ENCODE measurements at regions not wholly inside any gene's neighbourhood (a gene's known extent, or its start where the extent isn't known, plus 50 kb on each side); places are given as distances from the start of the nearest gene placed in this dataset.
"Not testable (repeated sequence)": the region's sequence is repeated elsewhere in the genome, so short reads cannot be mapped to it uniquely, and the experiment has no call there.

- intact Hi-C loops (cut with micrococcal nuclease): not testable (repeated sequence)
These were observed 90.1 kb upstream of the GRIN2A start for GRCh38 chr16:10272250-10272854.

DNA sequence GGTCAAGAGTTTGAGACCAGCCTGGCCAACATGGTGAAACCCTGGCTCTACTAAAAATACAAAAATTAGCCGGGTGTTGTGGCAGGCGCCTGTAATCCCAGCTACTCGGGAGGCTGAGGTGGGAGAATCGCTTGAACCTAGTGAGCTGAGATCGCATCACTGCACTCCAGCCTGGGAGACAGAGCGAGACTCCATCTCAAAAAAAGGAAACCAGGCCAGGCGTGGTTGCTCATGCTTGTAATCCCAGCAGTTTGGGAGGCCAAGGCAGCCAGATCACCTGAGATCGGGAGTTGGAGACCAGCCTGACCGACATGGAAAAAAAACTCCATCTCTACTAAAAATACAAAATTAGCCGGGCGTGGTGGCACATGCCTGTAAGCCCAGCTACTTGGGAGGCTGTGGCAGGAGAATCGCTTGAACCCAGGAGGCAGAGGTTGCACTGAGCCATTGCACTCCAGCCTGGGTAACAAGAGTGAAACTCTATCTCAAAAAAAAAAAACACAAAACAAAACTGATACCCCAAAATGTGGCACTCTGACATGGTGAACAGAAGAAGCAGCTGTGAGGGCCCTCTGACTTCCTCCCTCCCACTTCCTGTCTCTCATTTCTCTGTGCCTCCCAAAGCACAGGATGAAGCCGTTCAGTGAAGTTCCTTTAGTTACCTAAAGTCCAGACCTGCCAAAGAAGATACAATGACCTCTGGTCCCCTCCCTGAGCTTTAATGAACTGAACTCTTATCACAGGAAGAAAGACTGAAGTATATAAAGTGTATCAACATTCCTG lies 93.2 kb upstream of the GRIN2A start:
- intact Hi-C loops (cut with micrococcal nuclease): not testable (repeated sequence)

DNA sequence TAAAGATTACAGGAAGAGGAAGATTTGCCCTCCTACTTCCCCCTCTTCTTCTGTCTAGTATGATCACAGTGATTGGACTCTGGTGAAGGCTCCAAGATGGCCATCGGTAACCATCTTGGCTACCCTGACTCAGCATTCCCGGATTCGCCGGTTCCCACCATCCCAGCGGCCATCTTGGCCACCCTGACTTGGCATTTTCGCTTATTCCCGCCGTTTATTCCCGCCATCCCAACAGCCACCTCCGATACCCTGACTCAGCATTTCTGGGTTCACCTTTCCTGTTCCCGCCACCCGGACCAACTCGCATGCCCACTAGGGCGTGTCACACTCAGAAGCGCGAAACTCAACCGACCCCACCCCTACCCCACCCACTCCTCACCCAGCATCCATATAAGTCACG lies 95.4 kb upstream of the GRIN2A start:
- intact Hi-C loops (cut with micrococcal nuclease): no loop called here

DNA sequence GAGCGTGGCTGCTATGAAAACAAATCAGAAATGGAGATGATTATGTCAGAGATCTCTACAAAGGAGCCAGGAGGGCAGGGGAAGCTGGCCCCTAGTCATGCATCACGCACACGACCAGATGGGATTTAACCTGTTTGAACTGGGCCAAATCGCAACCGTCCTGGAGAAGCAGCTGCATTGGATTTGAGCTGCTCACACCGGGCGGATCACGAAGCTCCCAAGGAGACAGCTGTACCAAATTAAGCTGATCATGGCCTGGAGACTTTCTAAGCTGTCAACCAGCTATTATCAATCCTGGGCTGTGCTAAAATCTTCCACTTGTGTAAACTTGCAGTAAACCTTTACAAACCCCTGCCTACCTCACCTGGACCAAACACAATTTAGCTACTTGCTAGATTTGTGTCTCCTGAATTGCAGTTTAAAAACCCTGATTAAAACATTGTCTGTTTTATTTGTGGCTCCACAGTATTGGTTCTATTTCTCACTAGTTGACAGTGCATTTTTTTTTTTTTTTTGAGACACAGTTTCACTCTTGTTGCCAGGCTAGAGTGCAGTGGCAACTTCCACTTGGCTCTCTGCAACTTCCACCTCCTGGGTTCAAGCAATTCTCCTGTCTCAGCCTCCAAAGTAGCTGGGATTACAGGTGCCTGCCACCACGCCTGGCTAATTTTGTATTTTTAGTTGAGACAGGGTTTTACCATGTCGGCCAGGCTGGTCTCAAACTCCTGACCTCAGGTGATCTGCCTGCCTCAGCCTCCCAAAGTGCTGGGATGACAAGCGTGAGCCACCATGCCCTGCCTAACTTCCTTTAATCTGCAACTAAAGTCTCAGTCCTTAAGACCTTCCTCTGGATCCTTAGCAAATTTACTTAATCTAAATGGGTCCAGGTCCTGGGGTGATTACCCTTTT lies 98.3 kb upstream of the GRIN2A start:
- intact Hi-C loops (cut with micrococcal nuclease): no loop called here

DNA sequence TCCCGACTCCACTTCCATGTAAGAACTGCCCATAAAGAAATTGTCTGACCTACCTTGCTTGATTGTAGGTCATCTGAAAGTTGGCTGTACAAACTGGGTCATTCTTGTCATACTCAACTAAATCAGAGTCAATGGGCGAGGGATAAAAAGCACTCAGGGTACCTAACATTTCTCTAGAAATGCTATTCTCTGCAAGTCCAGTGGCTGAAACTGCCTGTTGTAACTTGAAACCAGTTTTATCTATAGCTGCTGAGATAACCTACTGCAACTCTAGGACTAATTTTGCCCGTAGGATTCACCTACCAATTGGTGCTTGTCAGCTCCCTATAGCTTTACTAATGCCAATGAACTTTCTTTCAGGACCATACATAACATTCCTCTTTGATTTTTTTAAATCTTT lies 100.1 kb upstream of the GRIN2A start:
- intact Hi-C loops (cut with micrococcal nuclease): no loop called here

GRCh38 chr16:10283246-10283645 lies 101.0 kb upstream of the GRIN2A start:
- intact Hi-C loops (cut with micrococcal nuclease): not testable (repeated sequence)

- intact Hi-C loops (cut with micrococcal nuclease): not testable (repeated sequence)
These were observed 95.3 kb upstream of the ATF7IP2 start for GRCh38 chr16:10290467-10291105.

DNA sequence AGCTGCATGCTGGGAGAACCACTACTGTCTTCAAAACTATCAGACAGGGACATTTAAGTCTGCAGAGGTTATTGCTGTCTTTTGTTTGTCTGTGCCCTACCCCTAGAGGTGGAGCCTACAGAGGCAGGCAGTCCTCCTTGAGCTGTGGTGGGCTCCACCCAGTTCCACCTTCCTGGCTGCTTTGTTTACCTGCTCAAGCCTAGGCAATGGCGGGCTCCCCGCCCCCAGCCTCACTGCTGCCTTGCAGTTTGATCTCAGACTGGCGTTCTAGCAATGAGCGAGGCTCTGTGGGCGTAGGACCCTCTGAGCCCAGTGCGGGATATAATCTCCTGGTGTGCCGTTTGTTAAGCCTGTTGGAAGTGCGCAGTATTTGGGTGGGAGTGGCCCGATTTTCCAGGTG lies 93.7 kb upstream of the ATF7IP2 start:
- intact Hi-C loops (cut with micrococcal nuclease): not testable (repeated sequence)

DNA sequence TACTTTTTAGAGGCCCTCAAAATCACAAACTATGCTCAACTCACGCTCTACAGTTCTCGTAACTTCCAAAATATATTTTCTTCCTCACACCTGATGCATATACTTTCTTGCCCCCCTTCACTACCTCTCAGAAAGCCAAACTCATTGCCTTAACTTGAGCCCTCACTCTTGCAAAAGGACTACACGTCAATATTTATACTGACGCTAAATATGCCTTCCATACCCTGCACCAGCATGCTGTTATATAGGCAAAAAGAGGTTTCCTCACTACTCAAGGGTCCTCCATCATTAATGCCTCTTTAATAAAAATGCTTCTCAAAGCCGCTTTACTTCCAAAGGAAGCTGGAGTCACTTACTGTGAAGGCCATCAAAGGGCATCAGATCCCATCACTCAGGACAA lies 92.9 kb upstream of the ATF7IP2 start:
- intact Hi-C loops (cut with micrococcal nuclease): not testable (repeated sequence)

DNA sequence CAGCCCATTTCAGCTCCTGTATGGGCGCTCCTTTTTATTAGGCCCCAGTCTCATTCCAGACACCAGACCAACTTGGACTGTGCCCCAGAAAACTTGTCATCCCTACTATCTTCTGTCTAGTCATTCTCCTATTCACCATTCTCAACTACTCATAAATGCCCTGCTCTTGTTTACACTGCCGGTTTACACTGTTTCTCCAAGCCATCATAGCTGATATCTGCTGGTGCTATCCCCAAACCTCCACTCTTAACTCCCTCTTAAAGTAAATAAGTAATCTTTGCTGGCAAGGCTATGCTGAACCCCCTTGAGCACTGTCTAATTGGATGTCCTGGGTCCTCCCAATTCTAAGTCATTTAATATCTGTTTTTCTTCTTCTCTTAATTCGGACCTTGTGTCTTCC lies 91.7 kb upstream of the ATF7IP2 start:
- intact Hi-C loops (cut with micrococcal nuclease): not testable (repeated sequence)

GRCh38 chr16:10296956-10297340 lies 88.9 kb upstream of the ATF7IP2 start:
- intact Hi-C loops (cut with micrococcal nuclease): no loop called here

- intact Hi-C loops (cut with micrococcal nuclease): no loop called here
These were observed 88.4 kb upstream of the ATF7IP2 start for GRCh38 chr16:10297341-10298006.

GRCh38 chr16:10300905-10301304 lies 85.0 kb upstream of the ATF7IP2 start:
- intact Hi-C loops (cut with micrococcal nuclease): no loop called here

- intact Hi-C loops (cut with micrococcal nuclease): not testable (repeated sequence)
These were observed 84.3 kb upstream of the ATF7IP2 start for GRCh38 chr16:10301547-10301946.

DNA sequence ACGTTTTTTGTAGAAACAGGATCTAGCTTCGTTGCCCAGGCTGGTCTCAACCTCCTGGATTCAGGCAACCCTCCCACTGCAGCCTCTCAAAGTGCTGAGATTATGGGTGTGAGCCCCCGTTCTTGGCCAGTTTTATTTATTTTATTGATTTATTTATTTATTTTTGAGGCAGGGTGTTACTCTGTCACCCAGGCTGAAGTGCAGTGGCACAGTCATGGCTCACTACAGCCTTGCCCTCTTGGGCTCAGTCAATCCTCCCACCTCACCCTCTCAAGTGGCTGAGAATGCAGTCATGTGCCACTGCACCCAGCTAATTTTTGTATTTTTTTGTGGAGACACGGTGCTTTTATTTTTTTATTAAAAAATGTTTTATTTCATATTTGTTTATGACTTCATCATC lies 79.9 kb upstream of the ATF7IP2 start:
- intact Hi-C loops (cut with micrococcal nuclease): no loop called here

GRCh38 chr16:10308305-10309193 lies 77.3 kb upstream of the ATF7IP2 start:
- intact Hi-C loops (cut with micrococcal nuclease): no loop called here

GRCh38 chr16:10309271-10309932 lies 76.5 kb upstream of the ATF7IP2 start:
- intact Hi-C loops (cut with micrococcal nuclease): no loop called here

GRCh38 chr16:10312008-10312407 lies 73.9 kb upstream of the ATF7IP2 start:
- intact Hi-C loops (cut with micrococcal nuclease): no loop called here

All from T-helper 1 cell treated with Interleukin-12 subunit alpha and Interleukin-12 subunit beta and Interleukin-4 antibody, amounts not matched to agents 30 ng/mL and 1 ng/mL, for 36 hours (primary cell).